CD4-positive, alpha-beta T cell treated with Interleukin-1 beta for 1 hour (primary cell): ENCODE measurements at regions not wholly inside any gene's neighbourhood (a gene's known extent, or its start where the extent isn't known, plus 50 kb on each side); places are given as distances from the start of the nearest gene placed in this dataset.

Experiments
- DNase-seq, 2 donors: peaks; one replicate each; pipeline ENCODE4 v3.0.0-alpha.2; 2020 to 2022

DNA sequence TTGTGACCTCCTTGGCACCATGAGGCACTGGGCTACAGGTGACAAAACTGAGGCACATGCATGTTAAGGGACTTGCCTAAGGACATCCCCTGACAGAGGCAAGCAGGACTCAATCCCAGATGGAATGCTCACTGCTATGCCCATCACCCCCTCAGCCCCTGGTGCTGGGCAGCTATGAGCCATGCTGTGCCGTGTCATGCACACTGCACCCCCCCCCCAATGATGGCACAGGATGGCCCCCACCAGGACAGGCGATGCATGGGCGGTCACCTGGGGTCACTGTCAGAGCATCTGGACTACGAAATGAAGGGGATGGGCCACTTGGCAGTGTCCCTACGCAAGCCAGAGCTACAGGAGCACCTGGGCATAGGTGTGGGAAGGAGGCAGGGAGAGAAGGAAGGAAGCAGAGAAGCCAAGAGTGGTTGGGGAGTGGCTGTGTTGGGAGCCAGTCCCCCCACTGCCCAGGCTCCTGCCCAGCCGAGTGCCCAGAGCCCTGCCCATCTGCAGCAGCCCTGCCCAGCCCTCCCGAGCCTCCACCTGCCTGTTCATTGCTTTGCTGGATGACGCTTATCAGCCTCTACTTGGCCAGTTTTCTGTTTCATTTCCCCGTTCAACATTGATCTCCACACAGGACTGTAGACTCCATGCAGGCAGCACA, 84.9 kb upstream of the DIO3 start:
- no peak for DNase-seq

DNA sequence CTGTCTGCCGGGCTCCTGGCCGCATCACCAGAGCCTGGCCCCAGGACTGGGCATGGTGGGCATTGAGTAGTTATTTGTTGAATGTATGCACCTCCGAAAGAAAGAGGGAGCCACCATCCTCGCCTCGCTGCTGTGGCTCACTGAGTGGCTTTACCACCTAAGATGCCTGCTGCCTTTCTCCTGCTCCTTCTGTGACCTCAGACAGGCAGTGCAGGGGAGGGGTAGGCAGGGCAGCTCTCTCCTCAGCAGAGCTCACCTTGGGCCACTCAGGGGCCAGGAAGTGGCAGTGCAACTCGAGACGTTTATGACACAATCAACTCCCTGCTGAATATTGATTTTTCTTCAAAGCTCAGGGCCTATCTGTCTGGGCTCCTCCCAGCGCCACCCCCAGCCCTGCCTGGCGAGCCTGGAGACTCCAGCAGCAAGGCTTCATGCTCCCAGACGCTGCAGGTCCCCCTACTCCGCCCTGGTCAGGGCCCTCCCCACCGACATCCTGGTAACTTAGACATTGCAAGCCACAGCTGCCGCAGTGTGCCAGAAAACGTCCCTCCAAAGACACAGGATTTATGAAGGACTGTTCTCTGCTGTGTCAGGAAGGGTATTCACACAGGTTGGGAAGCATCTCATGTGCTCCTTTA, 84.3 kb upstream of the DIO3 start:
- DNase-seq, result no peak

DNA sequence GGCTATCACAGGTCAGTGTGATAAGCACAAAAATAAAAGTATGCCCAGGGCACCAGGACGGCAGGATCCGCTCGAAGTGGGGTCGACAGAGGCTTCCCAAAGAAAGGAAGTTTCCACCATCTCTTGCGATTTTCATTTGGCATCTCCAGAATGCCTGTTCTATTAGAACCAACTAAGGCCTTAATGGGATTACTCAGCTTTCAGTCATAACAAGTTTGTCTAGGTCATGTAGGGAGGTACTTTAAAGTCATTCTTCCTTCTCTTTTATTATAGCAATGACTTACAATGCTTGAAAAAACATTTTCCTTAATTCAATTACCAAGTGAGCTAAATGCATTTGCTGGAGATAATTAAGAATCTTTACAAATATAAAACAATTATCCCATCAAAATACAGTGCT, 83.6 kb upstream of the DIO3 start:
- no peak for DNase-seq

DNA sequence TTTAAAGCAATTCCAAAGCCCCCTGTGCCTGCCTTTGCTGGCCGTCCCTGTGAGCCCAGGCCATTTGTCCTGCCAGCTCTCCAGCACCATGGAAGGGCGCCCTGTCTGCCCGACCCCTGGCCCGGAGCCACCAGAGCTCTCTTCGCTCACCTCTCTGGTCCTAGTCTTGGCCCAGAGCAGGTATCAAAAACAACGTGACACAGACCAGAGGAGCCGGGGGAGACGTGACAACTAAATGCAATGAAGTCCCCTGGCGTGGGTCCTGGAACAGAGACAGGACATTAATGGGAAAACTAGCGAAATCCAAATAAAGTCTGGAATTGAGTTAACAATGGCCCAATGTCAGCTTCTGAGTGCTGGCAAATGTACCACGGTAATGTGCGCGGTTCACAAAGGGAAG, 83.2 kb upstream of the DIO3 start:
- no peak for DNase-seq

DNA sequence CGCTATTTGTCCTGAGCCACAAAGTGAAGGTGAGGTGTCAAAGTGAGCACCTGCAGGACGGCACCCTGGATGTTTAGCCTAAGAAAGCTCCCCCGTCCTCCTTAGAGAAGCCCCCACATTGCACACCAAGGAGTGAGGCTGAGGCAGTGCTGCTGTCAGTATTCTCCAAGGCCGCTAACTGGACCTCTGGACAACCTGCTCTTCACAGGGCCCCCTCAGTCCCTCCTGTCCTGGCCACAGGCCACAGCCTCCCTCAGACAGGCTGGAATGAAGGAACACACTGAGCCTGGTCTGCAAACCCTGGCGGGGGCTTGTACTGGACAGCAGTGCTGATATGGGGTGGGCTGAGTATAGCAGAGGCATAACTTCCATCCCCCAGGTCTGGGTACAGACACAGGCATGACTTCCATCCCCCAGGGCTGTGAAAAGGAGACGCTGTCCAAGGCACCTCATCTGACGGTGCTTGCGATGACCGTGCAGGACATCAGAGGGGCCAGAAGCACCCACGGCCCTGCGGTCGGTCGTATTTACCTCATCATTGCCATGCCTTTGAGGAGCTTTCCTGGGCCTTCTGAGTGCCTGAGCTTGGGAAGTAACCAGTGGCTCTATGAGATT, 82.4 kb upstream of the DIO3 start:
- no peak for DNase-seq

DNA sequence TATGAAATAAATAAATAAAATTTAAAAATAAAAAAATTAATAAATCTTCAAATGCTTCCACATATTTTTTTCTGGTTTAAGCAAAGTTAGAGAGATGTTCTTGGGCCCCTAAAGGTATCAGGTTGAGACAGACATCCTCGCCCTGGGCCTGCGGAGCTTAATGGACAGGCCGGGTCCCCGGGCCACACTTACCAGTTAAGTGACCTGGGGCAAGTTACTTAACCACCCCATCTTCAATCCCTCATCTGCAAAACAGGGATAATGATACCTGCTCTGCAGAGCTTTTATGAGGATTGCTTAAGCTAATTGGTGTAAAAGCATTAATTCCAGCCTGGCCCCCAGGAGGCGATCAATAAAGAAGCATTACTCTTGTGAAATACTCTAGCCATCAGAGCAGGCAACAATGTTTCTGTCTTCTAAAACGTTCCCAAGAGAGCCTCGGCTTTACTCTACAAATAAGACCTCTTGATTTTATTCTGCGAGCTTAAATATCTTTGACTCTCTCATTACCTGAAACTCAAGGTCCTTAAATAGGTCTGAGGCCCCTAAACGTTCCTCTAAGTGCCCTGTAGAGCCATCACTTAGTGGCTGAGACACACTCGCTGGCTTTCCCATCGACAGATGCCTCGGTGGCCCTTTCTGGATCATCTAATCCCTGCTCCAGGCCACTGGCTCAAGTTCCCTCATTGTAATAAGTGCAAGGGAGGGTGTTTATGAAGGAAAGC, 81.1 kb upstream of the DIO3 start:
- DNase-seq, result no peak

DNA sequence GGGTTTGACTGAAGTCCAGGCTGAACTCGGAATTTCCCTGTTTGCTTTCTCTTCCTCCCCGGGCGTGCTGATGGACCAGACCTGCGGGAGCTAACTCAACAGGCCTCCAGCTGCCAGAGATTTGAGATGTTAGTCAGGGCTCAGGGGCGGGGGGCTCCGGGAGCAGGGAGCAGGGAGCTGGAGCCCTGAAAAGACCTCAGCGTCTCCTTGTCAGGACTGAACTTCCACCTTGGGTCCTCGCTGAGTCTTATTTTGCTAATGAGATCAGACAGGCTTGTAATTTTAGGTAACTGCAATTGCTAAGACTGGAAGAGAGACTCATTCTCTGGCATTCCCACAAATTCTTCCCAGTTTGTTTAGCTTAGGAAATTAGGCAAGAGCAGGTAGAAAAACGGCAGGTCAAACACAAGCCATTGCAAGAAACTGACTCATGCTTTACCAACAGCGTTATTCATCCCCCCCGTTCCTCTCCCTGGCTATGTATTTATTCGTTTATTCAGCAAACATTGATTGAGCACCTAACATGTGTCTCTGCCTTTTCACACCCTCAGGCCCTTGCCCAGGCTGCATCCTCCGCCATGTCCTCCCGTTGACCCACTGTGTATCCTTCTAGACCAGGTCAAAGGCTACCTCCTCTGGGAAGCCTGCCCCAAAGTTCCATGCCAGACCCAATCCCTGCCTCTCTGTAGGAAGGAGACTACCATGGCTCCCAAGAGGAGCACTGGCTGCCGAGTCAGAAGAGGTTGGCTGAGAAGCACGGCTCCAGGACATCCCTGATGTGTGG, 80.4 kb upstream of the DIO3 start:
- no peak for DNase-seq

DNA sequence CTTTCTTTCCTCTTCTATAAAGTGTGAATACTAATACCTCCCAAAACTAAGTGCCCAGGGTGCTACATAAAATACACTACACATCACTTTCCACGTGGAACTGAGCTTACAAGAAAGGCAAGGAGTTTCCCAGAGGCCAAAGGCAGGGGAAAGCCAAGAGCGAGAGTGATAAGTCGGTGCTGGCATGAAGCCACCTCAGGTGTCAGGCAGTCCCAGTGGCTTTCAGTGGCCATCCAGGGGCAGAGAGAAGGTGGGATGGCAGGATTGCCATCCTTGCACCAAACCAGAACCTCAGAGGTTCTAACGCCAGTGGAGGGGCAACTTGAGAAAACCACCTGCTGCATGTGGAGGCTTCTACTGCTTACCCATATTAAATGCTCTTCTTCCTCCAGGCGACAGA, 79.7 kb upstream of the DIO3 start:
- no peak for DNase-seq

DNA sequence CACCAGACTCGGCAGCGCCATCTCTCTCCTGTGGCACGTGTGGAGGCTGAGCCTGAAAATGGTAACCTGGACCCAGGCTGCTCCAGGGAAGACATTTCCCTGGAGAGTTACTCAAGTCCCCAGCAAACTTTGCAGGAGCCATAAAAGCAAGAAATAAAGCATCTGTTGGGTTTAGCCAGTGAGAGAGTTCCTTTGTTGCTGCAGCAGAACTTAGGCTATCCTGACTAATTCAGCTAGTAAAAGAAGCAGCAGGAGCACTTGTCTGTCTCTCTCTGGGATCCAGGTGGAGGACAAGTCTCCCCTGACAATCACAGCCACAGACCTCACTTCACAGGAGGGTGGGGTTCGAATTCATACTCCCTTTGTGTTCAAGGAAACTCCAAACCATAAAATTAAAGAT, 79.2 kb upstream of the DIO3 start:
- DNase-seq, result no peak

DNA sequence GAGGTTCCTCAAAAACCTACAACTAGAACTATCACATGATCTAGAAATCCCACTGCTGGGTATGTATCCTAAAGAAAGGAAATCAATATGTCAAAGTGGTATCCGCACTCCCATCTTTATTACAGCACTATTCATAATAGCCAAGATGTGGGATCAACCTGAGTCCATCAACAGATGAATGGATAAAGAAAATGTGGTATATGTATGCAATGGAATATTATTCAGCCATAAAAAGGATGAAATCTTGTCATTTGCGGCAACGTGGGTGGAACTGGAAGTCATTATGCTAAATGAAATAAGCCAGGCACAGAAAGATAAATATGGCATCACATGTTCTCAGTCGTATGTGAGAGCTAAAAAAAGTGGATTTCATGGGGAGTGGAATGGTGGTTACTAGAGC, 77.5 kb upstream of the DIO3 start:
- DNase-seq, result no peak

DNA sequence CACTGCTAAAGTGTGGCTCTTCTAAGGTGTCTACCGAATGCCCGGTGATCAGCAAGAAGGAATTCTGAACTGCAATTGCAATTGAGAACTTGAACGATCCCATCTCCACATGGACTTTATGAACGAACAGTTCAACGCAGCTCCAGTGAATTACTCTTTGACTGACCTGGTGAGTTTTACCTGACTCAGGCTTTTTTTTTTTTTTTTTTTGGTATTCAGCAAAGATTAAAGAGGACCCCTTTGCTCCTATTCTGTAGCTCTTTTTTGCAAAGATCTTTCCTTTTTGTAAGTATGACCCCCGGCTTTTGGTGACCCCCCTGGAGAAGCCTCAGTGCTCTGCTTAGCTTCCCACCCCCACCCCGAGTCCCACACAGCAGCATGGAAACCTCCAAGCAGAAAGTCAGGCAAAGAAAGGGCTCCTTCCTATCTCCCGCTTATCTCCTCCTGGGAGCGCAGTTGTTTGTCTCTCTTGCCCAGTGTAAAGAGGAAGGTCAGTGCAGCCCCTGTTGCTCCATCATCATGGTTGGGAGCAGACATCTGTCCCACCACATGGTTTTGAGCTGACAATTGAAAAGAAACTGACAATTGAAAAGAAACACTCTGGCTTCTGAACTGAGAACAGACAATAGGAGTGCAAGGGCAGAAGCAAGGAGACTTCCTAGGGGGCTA, 72.1 kb upstream of the DIO3 start:
- no peak for DNase-seq

DNA sequence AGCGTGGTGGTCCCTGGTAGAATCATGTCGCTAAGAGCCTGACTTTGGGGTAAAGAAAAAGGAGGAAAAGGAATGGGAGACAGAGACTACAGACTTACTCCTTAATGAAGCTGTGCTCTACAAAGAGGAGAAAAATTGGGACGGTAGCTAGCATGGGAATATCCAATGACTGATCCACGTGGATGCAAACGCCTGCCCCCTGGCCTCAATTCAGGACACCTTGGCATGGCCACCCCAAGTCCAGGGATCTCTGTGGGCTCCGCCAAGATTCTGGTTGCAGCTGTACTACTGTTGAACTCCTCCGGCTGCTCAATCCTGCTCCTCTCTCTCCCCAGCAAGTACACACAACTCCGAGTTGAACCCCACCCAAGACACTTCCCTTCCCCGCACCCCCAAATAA, 70.5 kb upstream of the DIO3 start:
- no peak for DNase-seq

DNA sequence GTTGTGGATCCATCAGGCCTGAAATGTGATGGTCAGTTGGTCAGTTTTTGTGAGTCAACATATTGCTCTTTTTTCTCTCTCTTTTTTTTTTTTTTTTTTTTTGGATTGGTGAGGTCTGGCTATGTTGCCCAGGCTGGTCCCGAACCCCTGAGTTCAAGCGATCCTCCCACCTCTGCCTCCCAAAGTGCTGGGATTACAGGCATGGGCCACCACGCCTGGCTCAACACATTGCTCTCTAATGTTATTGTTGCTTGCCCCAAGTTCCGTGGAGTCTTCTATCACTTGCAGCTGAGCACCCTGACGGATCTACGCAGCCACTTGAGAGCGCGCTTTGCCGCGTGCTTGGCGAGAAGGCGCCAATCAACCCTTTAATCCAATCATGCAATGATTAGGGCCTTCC, 69.5 kb upstream of the DIO3 start:
- DNase-seq, result no peak

DNA sequence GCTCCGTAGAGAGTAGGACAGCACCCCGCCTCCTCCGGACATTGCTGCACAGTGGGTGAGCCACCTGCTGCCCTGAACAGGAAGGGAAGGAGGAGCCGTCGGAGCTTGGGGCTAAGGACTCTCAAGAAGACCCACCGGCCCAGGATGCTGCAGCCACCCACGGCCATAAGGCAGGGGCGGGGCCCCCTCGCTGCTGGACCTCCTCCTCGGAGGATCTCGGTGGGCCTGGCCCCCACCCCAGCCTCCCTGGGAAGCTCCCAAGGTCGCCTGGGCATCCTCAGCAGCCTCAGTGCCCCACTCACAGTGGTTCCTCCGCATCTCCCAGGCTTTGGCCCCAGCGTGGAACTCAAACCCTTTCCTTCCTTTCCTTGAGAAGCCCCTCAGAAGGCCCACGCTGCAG, 68.6 kb upstream of the DIO3 start:
- no peak for DNase-seq

DNA sequence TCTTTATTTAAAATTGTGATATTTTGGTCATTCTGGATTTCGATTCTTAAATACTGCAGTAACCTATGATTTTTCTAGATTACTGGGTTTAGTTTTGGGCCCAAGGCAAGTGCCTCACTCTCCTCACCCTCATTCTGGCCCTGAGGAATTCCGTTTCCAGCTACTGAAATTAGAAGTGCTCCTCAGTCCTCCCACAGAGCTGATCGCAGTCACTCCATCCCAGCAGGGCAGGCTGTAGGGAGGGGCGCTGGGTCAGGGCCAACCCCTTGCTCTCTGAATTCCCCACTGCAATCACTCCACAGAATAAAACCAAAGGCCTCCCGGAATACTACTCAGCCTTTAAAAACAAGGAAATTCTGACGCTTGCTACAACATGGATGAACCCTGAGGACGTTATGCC, 66.5 kb upstream of the DIO3 start:
- DNase-seq, result no peak

DNA sequence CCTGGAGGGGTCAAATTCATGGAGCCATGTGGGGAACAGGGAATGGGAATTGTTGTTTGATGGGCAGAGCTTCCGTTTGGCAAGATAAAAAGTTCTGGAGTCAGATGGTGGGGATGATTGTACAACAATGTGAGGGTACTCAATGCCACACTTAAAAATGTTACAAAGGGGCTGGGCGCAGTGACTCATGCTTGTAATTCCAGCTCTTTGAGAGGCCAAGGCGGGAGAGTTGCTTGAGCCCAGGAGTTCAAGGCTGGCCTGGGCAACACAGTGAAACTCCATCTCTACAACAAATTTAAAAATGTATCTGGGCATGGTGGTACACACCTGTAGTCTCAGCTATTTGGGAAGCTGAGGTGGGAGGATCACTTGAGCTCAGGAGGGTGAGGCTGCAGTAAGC, 66.0 kb upstream of the DIO3 start:
- no peak for DNase-seq

DNA sequence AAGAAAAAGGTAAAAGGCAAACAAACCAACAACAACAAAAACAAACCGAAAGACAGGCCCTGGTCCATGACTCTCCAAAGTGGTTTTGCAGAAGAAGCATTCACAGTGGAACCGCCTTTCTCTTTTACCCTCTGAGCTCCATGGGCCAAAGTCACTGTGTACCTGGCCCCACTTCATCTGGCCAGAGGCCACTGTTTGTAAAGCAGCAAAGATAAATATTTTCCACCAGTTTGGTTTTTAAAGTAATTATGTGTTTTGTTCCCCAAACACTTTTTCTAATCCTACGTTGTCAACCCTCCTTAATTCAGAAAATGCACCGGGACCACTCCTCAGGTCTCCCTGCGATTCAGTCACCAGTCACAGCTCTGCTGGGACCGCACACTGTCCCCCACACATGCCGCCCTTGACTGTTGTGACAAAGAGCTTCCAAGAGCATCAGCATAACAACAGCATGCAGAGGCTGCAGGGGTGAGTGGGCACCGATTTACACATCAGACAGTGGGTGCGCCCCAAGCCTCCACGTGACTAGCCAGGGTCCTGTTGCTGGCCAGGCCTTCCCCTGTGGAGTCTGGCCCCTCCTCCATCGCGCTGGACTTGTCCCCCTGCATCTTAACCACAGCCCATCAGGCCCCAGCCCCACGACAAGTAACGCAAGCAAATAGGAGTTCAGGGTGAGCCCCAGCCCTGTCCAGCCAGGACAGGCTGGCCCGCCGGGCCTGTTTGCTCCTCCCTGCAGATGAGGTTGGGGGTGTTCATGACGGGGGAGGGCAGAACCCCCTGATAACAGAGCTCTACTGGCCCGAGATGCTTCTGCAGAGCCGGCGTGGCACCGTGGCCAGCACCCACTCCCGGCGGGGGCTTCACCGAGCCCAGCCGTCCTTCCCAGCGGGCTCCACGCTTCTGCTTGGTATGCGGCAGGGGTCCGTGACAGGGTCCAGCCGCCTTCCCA, 65.2 kb upstream of the DIO3 start:
- no peak for DNase-seq

DNA sequence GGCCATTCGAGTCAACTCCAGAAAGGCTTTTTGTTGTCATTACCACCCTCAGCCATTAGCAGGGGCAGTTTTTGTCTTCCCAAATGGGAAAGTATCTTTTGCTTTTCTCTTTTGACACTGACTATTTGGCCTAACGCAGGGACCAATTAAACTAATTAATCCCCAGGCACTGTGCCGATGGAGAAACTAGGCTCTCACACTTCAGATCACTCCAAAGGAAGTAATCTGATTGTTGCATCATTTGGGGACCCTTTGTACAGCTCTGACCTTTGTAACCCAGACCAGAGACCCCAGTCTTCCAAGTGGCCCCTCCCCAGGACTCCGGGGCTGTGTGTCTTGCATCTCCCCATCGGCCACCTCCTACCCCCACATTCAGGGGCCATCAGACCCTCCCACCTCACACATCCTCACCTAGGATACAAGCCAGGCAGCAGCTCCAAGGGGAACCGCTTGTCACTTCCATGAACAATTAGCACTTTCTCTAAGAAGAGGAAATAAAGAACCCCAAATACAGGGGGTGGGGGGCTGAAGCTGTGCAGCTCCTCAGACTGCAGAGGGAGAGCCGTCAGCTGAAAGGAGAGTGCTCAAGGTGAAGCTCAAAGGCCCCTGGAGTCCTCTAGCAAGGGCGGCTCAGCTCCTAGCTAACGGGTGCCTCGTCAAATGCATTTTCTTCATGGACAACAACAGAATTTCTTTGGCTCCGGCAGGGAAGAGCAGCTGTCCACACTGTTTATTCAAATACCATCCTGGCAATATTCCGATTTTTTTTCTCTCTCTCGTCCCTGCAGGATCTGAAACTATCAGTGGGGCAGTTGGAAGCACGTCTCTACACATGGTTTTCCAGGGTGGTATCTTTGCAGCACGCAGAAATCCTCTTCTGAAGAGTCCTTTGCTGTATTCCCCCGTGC, 64.3 kb upstream of the DIO3 start:
- DNase-seq, result no peak

DNA sequence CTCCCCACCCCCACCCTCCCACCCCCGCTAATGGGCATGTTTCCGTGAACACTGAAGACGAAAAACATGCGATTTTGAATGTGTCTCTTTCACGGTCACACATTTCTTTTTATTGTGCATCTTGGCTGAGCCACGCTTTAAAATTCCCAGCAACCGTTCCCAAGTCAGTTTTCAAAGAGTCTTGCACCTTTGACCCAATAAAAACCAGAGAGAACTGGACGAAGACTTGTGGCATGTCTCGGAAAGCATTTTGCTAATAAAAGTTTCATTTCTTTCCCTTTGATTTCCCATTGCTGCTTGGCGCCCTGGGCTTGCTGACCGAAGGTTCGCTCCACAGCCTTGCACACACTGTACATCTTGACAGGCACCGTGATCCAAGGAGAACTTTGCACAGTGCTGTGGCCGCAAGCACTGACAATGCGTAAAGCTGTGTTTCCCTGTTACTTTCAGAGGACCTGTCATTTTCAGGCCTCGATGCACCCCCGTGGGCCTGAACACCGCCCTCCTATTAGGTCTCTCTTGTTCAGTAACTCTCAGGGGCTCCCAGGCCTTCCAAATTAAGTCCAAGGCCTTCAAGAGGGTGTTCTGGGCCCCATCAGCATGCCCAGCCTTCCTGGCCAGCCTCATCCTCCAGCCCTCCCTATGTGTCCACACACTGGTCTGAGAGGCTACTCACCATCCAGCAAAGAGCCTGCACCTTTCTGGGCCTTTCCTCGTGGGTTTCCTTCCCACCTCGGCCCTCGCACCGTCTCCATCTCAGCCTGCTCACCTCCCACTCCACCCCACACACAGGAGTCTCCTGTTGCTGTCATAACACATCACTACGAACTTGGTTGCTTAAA, 63.4 kb upstream of the DIO3 start:
- no peak for DNase-seq

DNA sequence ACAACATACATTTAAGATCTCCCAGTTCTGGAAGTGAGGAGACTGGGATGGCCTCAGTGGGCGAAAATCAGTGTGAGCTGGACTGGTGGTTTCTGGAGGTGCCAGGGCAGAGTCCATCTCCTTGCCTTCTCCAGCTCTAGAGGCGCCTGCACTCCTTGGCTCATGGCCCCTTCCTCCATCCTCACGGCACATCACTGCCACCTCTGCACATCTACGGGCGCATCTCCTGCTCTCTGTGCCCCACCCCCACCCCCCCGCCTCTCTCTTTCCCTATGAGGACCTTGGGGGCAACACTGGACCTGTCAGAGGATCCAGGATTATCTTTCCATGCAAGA, 62.8 kb upstream of the DIO3 start:
- DNase-seq, result no peak
